ENCODE measurements at regions not wholly inside any gene's neighbourhood (a gene's known extent, or its start where the extent isn't known, plus 50 kb on each side); places are given as distances from the start of the nearest gene placed in this dataset.
A peak's percentile ranks its signal among the peaks of the same experiment; 100 is the strongest.
"Not testable (repeated sequence)": the region's sequence is repeated elsewhere in the genome, so short reads cannot be mapped to it uniquely, and the experiment has no call there.

DNA sequence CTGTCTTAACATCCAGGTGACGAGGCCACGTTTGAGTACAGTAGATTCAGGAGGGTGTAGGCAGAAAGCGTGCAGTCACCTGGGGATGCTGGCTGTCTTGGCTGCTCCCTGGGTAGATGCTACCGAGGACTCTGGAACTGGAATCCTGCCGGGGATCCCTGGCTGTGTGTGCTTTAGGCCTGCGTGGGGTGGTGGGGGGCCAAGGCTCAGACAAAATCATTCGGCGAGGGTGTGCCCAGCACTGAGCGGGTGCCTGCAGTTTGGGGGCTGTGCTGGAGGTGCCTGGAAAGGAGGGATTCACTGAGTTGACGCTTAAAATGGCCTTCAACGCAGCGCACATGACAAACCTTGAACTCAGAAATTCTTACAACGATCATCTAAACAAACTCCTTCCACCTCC, 93.5 kb upstream of the PODXL start:
- DNase-seq = no peak

DNA sequence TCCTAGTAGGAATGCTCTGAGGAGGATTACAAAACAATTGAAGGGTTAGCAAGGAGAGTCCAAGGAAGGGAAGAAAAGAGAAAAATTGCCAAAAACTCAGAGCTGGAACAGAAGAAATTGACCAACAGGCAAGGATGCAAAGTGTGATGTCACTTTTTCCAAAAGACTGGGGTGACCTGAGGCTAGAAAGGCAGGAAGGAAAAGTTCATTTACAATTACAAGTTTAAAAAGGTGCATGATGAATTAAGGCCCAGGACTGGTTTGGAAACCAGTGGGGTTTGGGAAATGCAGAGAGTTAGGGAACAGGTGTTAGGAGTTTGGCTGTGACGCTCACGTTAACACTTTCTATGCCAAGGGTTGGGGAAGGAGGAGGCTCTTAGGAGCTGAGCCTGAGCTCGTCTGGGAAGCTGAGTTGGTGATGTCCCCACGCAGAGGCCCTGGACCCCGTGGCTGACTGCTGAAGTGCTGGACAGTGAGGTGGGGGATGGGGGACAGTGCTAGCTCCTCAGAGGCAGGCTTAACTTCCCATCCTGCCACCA, 92.6 kb upstream of the PODXL start:
- ATAC-seq (peak in 1 of 2 donors; percentile 18), DNase-seq (no peak)
- intact Hi-C loops (cut with DNase I) = no loop called here

More for the DNA sequence above, 93.5 kb upstream of the PODXL start:
- no peak for ATAC-seq
- intact Hi-C loops (cut with DNase I) = loop anchor here in 1 of 2 donors (10.0 kb wide), 1 partner anchor 105 kb away; no protein-coding TSS in a partner anchor

DNA sequence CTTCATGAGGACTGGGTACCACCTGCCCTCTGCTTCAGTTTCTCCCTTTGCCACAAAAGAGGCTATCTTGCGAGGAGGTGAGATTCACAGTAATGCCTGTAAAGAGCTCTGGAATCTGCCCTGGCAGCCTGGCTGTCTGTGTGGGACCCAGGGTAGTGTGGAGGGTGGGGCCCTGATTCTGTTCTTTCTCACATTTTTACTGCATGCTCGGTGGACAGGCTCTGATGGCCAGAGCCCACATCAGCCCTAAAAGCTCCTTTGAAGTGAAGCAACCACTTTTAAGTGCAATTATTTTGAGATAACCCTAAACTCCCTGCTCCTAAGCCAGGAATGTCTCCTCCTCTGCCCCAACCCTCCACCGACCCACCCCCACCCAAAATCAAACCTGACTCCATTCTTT, 92.1 kb upstream of the PODXL start:
- DNase-seq (no peak), ATAC-seq (peak in 1 of 2 donors; percentile 75)
- intact Hi-C loops (cut with DNase I) = no loop called here

DNA sequence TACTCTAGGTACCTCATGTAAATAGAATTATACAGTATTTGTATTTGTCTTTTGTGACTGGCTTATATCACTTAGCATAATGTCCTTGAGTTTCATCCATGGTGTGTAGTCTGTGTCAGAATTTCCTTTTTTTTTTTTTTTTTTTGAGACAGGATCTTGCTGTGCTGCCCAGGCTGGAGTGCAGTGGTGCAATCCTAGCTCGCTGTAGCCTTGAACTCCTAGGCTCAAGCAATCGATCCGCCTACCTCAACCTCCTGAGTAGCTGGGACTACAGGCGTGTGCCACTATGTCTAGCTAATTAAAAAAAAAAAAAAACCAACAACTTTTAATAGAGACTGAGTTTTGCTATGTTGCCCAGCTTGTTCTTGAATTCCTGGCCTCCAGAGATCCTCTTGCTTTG, 89.8 kb upstream of the PODXL start:
- intact Hi-C loops (cut with DNase I) = no loop called here
- ATAC-seq (no peak), DNase-seq (no peak)

DNA sequence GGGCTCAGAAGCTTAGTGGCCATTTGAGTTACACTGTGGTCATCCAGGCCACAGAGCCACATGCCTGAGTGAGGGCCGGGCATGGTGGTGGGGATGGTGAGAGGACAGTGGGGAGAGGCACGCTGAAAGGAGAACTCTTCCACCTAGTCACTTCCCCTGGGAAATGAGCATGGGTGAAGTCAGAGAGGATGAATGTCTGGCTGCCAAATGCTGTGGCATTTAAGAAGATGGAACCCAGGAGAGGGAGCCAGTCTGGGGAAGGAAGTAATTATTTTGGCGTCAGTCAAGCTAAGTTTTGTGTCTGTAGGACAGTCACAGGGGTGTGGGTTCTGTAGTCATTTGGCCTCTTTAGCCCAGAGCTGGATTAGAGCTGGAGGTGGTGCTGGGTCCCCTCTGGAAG, 86.0 kb upstream of the PODXL start:
- DNase-seq (no peak), ATAC-seq (peak in 1 of 2 donors; percentile 17)
- intact Hi-C loops (cut with DNase I) = no loop called here

GRCh38 chr7:131640686-131641085, 84.3 kb upstream of the PODXL start:
- DNase-seq (no peak), ATAC-seq (no peak)

DNA sequence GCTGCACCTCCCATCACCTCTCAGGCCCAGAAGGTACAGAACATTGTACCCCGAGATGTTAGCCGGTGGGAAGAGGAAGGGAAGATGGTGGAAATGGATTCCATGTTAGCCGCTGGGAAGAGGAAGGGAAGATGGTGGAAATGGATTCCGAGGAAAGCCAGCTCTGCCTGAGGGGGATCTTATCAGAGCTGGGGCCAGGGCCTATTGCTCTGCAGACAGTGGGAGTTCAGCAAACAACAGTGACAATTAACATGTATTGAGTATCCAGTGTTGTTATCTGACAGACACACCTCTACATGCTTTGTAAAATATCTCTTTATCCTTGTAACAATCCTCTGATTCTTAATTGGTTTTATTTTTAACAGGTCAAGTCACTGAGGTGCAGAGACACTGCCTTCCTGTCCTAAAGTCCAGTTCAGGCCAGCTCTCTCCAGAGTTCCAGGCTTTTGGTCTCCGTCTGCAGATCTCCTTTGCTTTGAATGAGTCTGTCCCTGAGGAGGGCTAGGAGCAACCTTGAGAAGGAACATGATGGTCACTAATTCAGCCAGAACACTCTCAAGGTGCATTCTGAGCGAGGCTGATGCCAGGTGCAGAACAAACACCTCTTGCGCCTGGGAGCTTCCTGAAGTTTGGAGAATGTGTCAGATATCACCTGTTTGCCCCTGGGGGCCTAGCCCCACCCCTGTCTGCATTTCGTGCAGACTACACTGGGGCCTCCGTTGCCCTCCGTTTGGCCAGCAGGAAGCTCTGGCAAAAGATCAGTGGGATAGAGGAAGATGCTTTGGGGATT, 82.4 kb upstream of the PODXL start:
- intact Hi-C loops (cut with DNase I) = loop anchor here in 1 of 2 donors (10.0 kb wide), 1 partner anchor 84 kb away; the partner anchor contains the start of gene PODXL
- no peak for ATAC-seq
- no peak for DNase-seq

More at GRCh38 chr7:131640686-131641085, 84.3 kb upstream of the PODXL start:
- intact Hi-C loops (cut with DNase I) = no loop called here

GRCh38 chr7:131637859-131638258, 81.4 kb upstream of the PODXL start:
- intact Hi-C loops (cut with DNase I) = loop anchor here in 1 of 2 donors (10.0 kb wide), 1 partner anchor 83 kb away; the partner anchor contains the start of gene PODXL
- no peak for DNase-seq
- ATAC-seq = no peak

DNA sequence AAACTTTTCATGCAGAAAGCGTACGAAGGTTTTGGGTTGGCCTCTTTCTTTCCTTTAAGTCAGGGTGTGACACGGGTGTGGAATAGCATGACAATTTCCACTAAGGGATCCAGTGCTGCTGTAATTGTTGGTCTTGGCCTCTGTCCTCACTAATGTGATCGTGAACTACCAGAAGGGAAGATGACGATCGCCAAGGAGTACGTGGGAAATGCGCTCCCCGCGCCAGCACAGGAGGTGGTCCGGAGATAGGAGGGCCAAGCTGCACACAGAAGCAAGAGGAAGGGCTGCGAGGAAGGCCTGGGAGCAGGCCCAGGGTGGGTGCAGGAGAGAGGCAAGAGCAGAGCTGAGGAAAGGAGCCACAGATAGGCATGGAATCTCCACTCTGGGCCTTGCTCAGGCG, 79.7 kb upstream of the PODXL start:
- ATAC-seq = peak; percentile 48 to 78
- intact Hi-C loops (cut with DNase I) = loop anchor here in 1 of 2 donors (10.0 kb wide), 1 partner anchor 81 kb away; the partner anchor contains the start of gene PODXL

GRCh38 chr7:131634197-131634596, 77.8 kb upstream of the PODXL start:
- not testable (repeated sequence) for DNase-seq, ATAC-seq
- intact Hi-C loops (cut with DNase I) = loop anchor here in 1 of 2 donors (10.0 kb wide), 1 partner anchor 79 kb away; the partner anchor contains the start of gene PODXL

More for the DNA sequence above, 79.7 kb upstream of the PODXL start:
- peak; percentile 78 for DNase-seq

- ATAC-seq = peak; percentile 35 to 36
- DNase-seq = peak; percentile 58
- intact Hi-C loops (cut with DNase I) = loop anchor here in 1 of 2 donors (10.0 kb wide), 1 partner anchor 79 kb away; the partner anchor contains the start of gene PODXL
These were observed 77.0 kb upstream of the PODXL start for GRCh38 chr7:131633342-131633843.

- ATAC-seq (no peak), DNase-seq (no peak)
- intact Hi-C loops (cut with DNase I) = loop anchor here in 1 of 2 donors (10.0 kb wide), 1 partner anchor 76 kb away; the partner anchor contains the start of gene PODXL
These were observed 74.0 kb upstream of the PODXL start for GRCh38 chr7:131630427-131630826.

DNA sequence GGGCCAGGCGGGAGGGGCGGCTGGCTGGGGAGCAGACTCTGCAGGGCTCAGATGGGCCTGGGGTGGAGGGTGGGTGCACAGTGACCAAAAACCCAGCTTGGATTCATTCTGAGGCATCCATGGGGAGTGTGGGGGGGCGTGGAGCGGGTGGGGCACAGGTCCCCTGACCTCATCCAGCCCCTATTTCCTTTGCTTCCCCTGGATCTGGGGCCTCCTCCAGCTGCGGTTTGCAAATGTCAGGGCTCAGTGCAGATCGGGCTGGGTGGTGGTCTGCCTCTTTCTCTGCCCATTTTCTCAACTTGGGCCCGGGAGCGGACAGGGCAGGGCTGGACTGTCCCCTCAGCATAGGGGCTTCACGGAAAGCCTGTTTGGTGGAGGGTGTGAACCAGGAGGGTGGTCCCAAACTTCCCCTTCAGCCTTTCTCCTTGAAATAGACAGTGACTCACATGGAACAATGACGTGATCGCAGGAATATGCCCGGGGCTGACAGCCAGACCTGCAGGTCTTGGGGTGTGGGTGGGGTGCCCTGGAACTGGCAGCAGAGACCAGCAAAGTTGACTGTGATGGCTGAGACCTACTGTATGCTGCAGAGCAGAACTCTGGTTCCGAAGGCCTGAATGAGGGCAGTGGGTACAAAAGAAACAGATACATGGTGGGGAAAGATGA, 72.9 kb upstream of the PODXL start:
- intact Hi-C loops (cut with DNase I) = no loop called here
- ATAC-seq (peak in 1 of 2 donors; percentile 47), DNase-seq (peak; percentile 66)

DNA sequence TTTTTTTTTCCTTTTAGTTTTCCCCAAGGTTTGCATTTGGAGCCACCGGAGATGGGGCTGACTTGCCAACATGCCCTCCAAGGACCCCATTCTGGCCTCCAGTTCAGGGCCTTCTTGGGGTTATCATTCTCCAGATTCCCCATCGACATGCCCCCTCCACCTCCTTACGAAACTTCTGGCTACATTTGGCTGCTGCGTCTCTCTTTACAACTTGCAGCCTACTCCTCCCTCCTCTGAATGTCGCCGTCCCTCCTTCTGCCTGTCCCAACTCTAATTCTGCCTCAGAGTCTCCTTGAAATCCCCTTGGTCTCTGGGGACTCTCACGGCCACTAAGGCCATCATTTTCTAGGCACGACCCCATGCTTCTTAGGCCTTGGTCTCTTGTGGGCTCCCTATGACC, 72.2 kb upstream of the PODXL start:
- intact Hi-C loops (cut with DNase I) = no loop called here
- ATAC-seq (no peak), DNase-seq (no peak)

- no peak for ATAC-seq
- no peak for DNase-seq
- intact Hi-C loops (cut with DNase I) = no loop called here
These were observed 71.3 kb upstream of the PODXL start for GRCh38 chr7:131627735-131628190.

DNA sequence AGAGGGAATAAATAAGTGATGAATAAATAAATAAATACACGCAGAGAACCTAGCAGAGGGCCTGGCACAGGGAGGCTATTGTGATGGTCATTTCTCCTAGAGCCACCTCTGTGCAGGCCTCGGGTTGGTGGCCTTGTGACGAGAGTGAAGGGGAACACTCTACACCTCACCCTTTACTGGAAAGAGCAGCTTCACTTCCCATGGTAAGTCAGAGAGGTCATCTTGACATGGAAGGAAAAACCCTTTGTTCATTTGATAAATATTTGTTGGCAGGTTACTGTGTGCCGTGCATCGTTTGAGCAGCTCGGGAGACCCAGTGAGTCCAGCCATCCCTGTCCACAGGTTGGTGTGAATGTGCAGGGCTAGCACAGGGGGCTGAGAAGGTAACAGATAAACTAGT, 70.2 kb upstream of the PODXL start:
- DNase-seq = no peak
- intact Hi-C loops (cut with DNase I) = no loop called here
- ATAC-seq = no peak

DNA sequence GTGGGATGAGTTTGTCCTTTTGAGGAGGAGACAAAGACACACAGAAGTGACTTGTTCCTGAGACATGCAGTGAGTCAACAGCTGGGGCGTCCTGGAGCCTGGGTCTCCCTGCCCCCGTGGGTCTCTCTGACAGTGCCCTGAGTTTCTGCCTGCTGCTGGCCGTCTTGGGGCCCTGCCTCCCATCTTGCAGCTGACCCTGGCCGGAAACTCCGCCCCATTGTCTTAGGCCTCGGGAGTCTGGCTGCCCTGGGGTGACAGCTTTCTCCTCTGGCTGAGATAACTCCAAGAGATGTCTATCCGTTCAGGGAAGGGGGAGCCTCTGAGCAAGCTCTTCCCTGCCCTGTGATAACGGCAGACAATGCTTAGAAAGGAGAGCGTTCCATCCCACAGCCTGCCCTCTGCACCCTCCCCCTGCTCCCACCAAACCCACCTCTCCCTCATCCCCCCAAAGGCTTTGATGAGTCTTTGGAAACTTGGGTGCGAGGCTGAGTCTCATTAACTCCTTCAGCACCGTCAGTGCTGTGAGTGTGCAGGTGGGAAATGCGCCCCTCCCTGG, 69.5 kb upstream of the PODXL start:
- ATAC-seq (peak in 1 of 2 donors; percentile 36), DNase-seq (peak; percentile 80)
- intact Hi-C loops (cut with DNase I) = no loop called here

DNA sequence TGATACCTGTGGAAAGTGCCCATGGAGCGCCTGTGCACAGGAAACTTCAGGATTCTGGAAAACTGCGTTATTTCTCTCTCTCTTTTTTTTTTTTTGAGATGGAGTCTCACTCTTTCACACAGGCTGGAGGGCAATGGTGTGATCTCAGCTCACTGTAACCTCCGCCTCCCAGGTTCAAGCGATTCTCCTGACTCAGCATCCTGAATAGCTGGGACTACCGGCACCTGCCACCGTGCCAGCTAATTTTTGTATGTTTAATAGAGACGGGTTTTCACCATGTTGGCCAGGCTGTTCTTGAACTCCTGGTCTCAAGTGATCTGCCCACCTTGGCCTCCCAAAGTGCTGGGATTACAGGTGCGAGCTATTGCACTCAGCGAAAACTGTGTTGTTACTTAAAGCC, 68.9 kb upstream of the PODXL start:
- DNase-seq; ATAC-seq; intact Hi-C loops (cut with DNase I): not testable (repeated sequence)

GRCh38 chr7:131624536-131624935, 68.1 kb upstream of the PODXL start:
- DNase-seq = no peak
- intact Hi-C loops (cut with DNase I) = loop anchor here in 1 of 2 donors (5.0 kb wide), 1 partner anchor 42 kb away; no protein-coding TSS in a partner anchor
- no peak for ATAC-seq

Measured in left cardiac atrium (tissue), 4 donors.